ENCODE measurements at regions not wholly inside any gene's neighbourhood (a gene's known extent, or its start where the extent isn't known, plus 50 kb on each side); places are given as distances from the start of the nearest gene placed in this dataset.

DNA sequence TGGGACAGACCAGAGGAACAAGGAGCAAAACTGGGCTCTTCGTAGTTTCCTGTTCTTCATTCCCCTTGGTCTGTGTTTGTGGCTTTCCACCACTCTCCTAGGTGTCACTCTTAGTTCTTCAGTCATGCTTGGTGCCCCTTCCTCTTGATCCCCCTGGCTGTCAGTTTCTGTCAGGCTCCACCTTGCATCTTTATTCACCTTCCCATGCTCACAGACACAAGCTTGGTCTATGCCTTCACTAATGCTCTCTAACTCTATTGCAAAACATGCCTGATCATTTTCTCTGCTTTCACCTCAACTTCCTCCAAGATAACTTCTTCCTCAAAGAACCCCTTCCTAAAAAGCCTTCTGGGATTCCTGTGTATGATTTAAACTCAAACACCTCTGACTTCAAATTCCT, 122.9 kb downstream of the GLUL start:
- ATAC-seq (no peak), FAIRE-seq (no peak), DNase-seq (ENCODE audit: low spot score) (no peak)
- no peak overlapping the region for H3K9ac ChIP-seq (ENCODE audit: insufficient read depth, low read depth, low read length)
- H3K27me3 ChIP-seq (ENCODE audit: control insufficient read depth in 1 of 2, insufficient read depth in 2 of 2, low read length in 2 of 2), result no peaks in the 10 kb centered on the region
- no peak overlapping the region for H3K4me3 ChIP-seq (replicated peaks in 1 of 3; ENCODE audit: insufficient read depth in 1 of 3, low read depth in 2 of 3, low read length in 3 of 3)
- in situ Hi-C loops (cut with HindIII; ENCODE audit: extremely low pct_ligation_motif_present, low pct_unique_long_range_greater_than_20kb), result no loop called here
- no peaks in the 10 kb centered on the region for H3K36me3 ChIP-seq (replicated peaks in 1 of 2; ENCODE audit: control insufficient read depth in 1 of 2, insufficient read depth in 2 of 2, low read length in 2 of 2)
- H3K27ac ChIP-seq (ENCODE audit: extremely low read length, insufficient read depth, low read length), result no peak overlapping the region
- peaks cover 31% of the 10 kb centered on the region for H3K4me1 ChIP-seq (ENCODE audit: insufficient read depth, low read length)
- CTCF ChIA-PET (ENCODE audit: low intra/inter-chr PET ratio, low total read pairs), result no interaction called here
- H3K79me2 ChIP-seq (ENCODE audit: insufficient read depth, low read length), result no peaks in the 10 kb centered on the region
- no peak overlapping the region for H2AFZ ChIP-seq (ENCODE audit: low read length)
- no TSS peak for BruUV-seq (replicated peaks)
- 92% methylated on average over 1 of the region's 1 CpG for WGBS (ENCODE audit: low lambda C conversion rate)
- POLR2A ChIA-PET, result interaction anchor here (1.0 kb wide), 1 partner anchor 23 kb away, joined by 3 read pairs; no protein-coding TSS in a partner anchor
- H3K4me2 ChIP-seq (ENCODE audit: low read depth, low read length), result no peak overlapping the region
- H4K20me1 ChIP-seq (ENCODE audit: insufficient read depth, low read length), result no peaks in the 10 kb centered on the region
- intact Hi-C loops (cut with micrococcal nuclease; ENCODE audit: unreplicated experiment), result no loop called here
- no peaks in the 10 kb centered on the region for H3K9me3 ChIP-seq (ENCODE audit: low read length)
- TF ChIP-seq TMF1 (CRISPR knock-in tag; IDR thresholded peaks at IDR 0.05; ENCODE audit: low read depth) (no peak), PHF5A (CRISPR knock-in tag; IDR thresholded peaks at IDR 0.05; ENCODE audit: low read depth, unreplicated experiment) (no peak), ZNF724P (CRISPR knock-in tag; IDR thresholded peaks at IDR 0.05; ENCODE audit: borderline replicate concordance) (no peak), MYC (CRISPR knock-in tag; IDR thresholded peaks at IDR 0.05; ENCODE audit: borderline replicate concordance) (no peak), ZNF331 (CRISPR knock-in tag; IDR thresholded peaks at IDR 0.05) (no peak), SNAI1 (CRISPR knock-in tag; IDR thresholded peaks at IDR 0.05; ENCODE audit: borderline replicate concordance) (no peak)
- TF ChIP-seq, protein P1, sequence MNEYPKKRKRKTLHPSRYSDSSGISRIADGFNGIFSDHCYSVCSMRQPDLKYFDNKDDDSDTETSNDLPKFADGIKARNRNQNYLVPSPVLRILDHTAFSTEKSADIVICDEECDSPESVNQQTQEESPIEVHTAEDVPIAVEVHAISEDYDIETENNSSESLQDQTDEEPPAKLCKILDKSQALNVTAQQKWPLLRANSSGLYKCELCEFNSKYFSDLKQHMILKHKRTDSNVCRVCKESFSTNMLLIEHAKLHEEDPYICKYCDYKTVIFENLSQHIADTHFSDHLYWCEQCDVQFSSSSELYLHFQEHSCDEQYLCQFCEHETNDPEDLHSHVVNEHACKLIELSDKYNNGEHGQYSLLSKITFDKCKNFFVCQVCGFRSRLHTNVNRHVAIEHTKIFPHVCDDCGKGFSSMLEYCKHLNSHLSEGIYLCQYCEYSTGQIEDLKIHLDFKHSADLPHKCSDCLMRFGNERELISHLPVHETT (CRISPR knock-in tag; conservative IDR thresholded peaks at IDR 0.05), result no peak
- TF ChIP-seq, protein P2, sequence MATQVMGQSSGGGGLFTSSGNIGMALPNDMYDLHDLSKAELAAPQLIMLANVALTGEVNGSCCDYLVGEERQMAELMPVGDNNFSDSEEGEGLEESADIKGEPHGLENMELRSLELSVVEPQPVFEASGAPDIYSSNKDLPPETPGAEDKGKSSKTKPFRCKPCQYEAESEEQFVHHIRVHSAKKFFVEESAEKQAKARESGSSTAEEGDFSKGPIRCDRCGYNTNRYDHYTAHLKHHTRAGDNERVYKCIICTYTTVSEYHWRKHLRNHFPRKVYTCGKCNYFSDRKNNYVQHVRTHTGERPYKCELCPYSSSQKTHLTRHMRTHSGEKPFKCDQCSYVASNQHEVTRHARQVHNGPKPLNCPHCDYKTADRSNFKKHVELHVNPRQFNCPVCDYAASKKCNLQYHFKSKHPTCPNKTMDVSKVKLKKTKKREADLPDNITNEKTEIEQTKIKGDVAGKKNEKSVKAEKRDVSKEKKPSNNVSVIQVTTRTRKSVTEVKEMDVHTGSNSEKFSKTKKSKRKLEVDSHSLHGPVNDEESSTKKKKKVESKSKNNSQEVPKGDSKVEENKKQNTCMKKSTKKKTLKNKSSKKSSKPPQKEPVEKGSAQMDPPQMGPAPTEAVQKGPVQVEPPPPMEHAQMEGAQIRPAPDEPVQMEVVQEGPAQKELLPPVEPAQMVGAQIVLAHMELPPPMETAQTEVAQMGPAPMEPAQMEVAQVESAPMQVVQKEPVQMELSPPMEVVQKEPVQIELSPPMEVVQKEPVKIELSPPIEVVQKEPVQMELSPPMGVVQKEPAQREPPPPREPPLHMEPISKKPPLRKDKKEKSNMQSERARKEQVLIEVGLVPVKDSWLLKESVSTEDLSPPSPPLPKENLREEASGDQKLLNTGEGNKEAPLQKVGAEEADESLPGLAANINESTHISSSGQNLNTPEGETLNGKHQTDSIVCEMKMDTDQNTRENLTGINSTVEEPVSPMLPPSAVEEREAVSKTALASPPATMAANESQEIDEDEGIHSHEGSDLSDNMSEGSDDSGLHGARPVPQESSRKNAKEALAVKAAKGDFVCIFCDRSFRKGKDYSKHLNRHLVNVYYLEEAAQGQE (IDR thresholded peaks at IDR 0.05; ENCODE audit: borderline replicate concordance in 1 of 2, low read depth in 1 of 2, low read length in 2 of 2), result no peak
- TF ChIP-seq, protein P3, sequence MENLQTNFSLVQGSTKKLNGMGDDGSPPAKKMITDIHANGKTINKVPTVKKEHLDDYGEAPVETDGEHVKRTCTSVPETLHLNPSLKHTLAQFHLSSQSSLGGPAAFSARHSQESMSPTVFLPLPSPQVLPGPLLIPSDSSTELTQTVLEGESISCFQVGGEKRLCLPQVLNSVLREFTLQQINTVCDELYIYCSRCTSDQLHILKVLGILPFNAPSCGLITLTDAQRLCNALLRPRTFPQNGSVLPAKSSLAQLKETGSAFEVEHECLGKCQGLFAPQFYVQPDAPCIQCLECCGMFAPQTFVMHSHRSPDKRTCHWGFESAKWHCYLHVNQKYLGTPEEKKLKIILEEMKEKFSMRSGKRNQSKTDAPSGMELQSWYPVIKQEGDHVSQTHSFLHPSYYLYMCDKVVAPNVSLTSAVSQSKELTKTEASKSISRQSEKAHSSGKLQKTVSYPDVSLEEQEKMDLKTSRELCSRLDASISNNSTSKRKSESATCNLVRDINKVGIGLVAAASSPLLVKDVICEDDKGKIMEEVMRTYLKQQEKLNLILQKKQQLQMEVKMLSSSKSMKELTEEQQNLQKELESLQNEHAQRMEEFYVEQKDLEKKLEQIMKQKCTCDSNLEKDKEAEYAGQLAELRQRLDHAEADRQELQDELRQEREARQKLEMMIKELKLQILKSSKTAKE (CRISPR knock-in tag; IDR thresholded peaks at IDR 0.05; ENCODE audit: borderline replicate concordance), result no peak
- TF ChIP-seq, protein P4, sequence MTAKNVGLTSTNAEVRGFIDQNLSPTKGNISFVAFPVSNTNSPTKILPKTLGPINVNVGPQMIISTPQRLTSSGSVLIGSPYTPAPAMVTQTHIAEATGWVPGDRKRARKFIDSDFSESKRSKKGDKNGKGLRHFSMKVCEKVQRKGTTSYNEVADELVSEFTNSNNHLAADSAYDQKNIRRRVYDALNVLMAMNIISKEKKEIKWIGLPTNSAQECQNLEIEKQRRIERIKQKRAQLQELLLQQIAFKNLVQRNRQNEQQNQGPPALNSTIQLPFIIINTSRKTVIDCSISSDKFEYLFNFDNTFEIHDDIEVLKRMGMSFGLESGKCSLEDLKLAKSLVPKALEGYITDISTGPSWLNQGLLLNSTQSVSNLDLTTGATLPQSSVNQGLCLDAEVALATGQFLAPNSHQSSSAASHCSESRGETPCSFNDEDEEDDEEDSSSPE (CRISPR knock-in tag; IDR thresholded peaks at IDR 0.05), result no peak
- TF ChIP-seq, protein P5, sequence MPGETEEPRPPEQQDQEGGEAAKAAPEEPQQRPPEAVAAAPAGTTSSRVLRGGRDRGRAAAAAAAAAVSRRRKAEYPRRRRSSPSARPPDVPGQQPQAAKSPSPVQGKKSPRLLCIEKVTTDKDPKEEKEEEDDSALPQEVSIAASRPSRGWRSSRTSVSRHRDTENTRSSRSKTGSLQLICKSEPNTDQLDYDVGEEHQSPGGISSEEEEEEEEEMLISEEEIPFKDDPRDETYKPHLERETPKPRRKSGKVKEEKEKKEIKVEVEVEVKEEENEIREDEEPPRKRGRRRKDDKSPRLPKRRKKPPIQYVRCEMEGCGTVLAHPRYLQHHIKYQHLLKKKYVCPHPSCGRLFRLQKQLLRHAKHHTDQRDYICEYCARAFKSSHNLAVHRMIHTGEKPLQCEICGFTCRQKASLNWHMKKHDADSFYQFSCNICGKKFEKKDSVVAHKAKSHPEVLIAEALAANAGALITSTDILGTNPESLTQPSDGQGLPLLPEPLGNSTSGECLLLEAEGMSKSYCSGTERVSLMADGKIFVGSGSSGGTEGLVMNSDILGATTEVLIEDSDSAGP (CRISPR knock-in tag; IDR thresholded peaks at IDR 0.05; ENCODE audit: borderline replicate concordance), result no peak
